K562 (cell line): ENCODE measurements at regions not wholly inside any gene's neighbourhood (a gene's known extent, or its start where the extent isn't known, plus 50 kb on each side); places are given as distances from the start of the nearest gene placed in this dataset.

Source experiments
- MCM3 ChIP-seq: fragments of 450-650 bp; IDR thresholded peaks from 2 replicates; pipeline ENCODE4 v1.6.1; 2016
- PML ChIP-seq: IDR thresholded peaks from 2 replicates; pipeline ENCODE4 v1.6.1; 2012; ENCODE audit warnings: low read length, inconsistent platforms
- ZBTB8A ChIP-seq: fragments of 450-650 bp; IDR thresholded peaks from 2 replicates; pipeline ENCODE4 v1.6.1; 2018; ENCODE audit warnings: mild to moderate bottlenecking, moderate library complexity; ENCODE audit not compliant: partially characterized antibody
- TF ChIP-seq, protein P1 (sequence below), 2 experiments: fragments of 450-650 bp; formaldehyde crosslinking in 1 of 2; IDR thresholded peaks; 2 replicates each; pipeline versions ENCODE4 v1.4.0 to v1.6.1; 2014 to 2020; ENCODE audit warnings: mild to moderate bottlenecking in 2 of 2, borderline replicate concordance in 1 of 2, low read depth in 1 of 2
- TF ChIP-seq, protein P2 (sequence below), 3 experiments: IDR thresholded peaks in 2 of 3; conservative IDR thresholded peaks in 1 of 3; 2 replicates each; pipeline ENCODE4 v1.5.1; 2011 to 2012; ENCODE audit warnings: low read length in 3 of 3, mild to moderate bottlenecking in 3 of 3, control low read depth in 2 of 3, improper control_type of control experiment in 1 of 3, inconsistent platforms in 1 of 3, low read depth in 1 of 3, mixed read lengths in 1 of 3, moderate library complexity in 1 of 3; ENCODE audit not compliant: insufficient read depth in 2 of 3

DNA sequence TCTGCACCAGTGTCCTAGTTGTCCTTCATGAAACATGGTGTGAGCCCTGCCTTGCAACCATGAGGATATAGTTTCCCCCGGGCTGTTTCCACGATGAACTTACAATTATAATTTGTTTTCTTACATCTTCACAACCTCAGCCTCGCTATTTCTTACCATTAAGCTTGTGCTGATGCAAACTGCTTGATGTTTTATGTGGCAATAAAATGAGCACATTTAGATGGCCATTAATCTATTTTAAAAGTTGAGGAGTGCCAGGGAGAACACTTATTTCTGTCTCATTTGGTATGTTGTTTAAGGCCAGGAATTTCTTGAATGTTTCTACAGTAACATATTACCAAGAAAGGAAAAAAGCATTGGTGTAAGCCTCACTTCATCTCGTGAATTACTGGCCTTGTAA lies 214.5 kb upstream of the SLC8A1 start:
- TF ChIP-seq PML: no peak
- TF ChIP-seq, protein P1, sequence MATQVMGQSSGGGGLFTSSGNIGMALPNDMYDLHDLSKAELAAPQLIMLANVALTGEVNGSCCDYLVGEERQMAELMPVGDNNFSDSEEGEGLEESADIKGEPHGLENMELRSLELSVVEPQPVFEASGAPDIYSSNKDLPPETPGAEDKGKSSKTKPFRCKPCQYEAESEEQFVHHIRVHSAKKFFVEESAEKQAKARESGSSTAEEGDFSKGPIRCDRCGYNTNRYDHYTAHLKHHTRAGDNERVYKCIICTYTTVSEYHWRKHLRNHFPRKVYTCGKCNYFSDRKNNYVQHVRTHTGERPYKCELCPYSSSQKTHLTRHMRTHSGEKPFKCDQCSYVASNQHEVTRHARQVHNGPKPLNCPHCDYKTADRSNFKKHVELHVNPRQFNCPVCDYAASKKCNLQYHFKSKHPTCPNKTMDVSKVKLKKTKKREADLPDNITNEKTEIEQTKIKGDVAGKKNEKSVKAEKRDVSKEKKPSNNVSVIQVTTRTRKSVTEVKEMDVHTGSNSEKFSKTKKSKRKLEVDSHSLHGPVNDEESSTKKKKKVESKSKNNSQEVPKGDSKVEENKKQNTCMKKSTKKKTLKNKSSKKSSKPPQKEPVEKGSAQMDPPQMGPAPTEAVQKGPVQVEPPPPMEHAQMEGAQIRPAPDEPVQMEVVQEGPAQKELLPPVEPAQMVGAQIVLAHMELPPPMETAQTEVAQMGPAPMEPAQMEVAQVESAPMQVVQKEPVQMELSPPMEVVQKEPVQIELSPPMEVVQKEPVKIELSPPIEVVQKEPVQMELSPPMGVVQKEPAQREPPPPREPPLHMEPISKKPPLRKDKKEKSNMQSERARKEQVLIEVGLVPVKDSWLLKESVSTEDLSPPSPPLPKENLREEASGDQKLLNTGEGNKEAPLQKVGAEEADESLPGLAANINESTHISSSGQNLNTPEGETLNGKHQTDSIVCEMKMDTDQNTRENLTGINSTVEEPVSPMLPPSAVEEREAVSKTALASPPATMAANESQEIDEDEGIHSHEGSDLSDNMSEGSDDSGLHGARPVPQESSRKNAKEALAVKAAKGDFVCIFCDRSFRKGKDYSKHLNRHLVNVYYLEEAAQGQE (IDR thresholded peaks at IDR 0.05; ENCODE audit: borderline replicate concordance): no peak
- TF ChIP-seq, protein P1 (CRISPR knock-in tag; IDR thresholded peaks at IDR 0.05; ENCODE audit: low read depth): no peak
- no peak for TF ChIP-seq ZBTB8A
- no peak for TF ChIP-seq MCM3
- TF ChIP-seq, protein P2, sequence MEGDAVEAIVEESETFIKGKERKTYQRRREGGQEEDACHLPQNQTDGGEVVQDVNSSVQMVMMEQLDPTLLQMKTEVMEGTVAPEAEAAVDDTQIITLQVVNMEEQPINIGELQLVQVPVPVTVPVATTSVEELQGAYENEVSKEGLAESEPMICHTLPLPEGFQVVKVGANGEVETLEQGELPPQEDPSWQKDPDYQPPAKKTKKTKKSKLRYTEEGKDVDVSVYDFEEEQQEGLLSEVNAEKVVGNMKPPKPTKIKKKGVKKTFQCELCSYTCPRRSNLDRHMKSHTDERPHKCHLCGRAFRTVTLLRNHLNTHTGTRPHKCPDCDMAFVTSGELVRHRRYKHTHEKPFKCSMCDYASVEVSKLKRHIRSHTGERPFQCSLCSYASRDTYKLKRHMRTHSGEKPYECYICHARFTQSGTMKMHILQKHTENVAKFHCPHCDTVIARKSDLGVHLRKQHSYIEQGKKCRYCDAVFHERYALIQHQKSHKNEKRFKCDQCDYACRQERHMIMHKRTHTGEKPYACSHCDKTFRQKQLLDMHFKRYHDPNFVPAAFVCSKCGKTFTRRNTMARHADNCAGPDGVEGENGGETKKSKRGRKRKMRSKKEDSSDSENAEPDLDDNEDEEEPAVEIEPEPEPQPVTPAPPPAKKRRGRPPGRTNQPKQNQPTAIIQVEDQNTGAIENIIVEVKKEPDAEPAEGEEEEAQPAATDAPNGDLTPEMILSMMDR (IDR thresholded peaks at IDR 0.05 in 2 of 3, conservative IDR thresholded peaks at IDR 0.05 in 1 of 3; ENCODE audit: insufficient read depth in 2 of 3, low read depth in 1 of 3, low read length in 3 of 3): no peak
